Activated effector memory CD4-positive, alpha-beta T cell treated with anti-CD3 and anti-CD28 coated beads, Interleukin-2, amount 50 U/mL, for 16 hours (primary cell): ENCODE measurements at regions not wholly inside any gene's neighbourhood (a gene's known extent, or its start where the extent isn't known, plus 50 kb on each side); places are given as distances from the start of the nearest gene placed in this dataset.

Experiments used
- DNase-seq: peaks from one replicate; pipeline ENCODE4 v3.0.0-alpha.2; 2020

DNA sequence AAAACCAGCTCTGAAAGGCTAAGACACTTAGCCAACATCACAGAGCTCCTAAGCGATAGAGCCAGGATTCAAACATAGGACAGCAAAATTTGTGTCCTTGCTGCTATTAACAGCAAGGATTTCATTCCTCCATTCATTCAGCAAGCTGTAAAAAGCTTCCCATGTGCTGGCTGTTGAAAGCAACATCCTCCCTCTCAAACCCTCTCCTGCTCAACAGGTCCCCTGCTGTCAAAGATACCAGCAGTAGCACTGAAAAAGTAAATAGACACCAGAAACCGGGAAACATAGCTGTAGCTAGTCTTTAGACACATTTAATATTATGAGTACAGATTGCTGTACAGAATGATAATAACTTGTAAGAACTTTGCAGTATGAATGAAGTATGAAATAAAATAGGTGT, 52.6 kb upstream of the ADAMTSL1 start:
- no peak for DNase-seq

DNA sequence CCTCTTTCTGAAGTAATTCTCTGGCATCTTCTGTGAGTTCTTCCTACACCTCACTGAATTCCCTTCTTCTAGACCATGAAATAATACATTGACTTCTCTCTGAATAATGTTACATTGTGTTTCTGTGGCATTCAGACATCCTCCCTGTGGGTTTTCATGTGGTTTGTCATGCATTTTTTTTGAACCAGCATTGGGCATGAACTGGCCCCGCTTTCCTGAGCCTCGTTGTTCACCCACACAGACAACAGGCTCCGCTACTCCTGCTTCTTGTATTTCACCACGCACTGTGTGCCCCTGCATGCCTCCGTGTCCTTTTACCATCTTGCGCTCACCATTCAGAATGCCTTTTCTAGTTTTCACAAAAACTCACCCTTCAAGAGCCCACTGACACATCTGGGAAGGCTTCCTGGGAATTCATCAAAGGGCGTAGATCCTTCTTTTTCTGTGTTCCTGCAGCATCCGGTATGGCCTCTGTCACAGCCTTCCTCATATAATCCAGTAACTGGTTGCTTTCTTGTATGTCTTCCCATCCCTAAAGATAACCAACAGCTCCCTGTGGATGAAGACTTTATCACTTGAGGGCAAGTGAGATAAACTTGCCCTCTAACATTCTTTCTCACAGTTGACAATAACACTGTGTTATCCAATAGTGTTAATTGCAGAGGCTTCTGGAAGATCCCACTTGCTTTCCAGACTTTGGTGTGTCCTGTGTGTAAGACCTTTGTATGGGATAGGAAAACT, 51.5 kb upstream of the ADAMTSL1 start:
- DNase-seq, result no peak

DNA sequence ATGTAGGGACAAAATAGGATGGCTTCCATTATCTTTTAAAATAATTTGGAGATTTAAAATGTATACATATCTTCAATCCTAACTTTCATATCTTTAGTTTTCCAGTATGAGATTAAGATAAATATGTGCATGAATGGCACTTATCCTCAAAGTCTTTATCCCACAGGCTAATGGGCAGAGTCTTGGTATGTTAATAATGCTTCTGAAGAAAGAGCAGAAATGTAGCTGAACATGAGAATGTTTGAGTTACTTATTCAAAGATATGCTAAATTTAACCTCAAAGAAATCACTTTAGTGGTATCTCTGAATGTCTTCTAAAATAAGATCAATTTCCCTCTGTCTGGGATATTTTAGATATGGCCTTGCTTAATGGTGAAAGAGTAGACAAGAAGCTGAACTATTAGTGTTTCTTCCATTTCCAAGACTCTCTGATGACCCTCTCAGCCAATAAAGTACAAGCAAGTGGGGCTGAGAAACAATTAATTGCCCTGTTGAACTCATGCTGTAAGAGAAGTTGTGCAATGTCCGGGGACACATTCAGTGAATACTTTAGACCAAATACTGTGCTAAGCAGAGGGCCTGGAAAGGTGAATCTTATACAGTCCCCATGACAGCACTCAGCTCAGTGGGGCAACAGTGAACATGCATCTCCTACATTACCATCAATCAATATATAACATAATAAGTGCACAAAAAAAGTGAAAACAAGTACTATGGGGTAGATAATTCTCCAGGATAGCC, 50.0 kb upstream of the ADAMTSL1 start:
- no peak for DNase-seq
